Neuron (in vitro differentiated cells): ENCODE measurements at regions not wholly inside any gene's neighbourhood (a gene's known extent, or its start where the extent isn't known, plus 50 kb on each side); places are given as distances from the start of the nearest gene placed in this dataset.

ENCODE experiments used
- H2AFZ ChIP-seq: one replicate; pipeline ENCODE4 v1.6.1; 2013; ENCODE audit warnings: low read depth, mild to moderate bottlenecking, inconsistent platforms, low read length, moderate library complexity
- H3K27me3 ChIP-seq: one replicate; pipeline ENCODE4 v1.6.1; 2013; ENCODE audit warnings: low read length; ENCODE audit not compliant: insufficient read depth
- H3K36me3 ChIP-seq: one replicate; pipeline ENCODE4 v1.6.1; 2013; ENCODE audit warnings: low read length; ENCODE audit not compliant: insufficient read depth
- H3K4me1 ChIP-seq: one replicate; pipeline ENCODE4 v1.6.1; 2013; ENCODE audit warnings: low read length; ENCODE audit not compliant: insufficient read depth
- H3K4me3 ChIP-seq: 2 replicates; pipeline ENCODE4 v1.5.1; 2013; ENCODE audit warnings: mild to moderate bottlenecking, low read length, moderate library complexity
- H3K9me3 ChIP-seq: one replicate; pipeline ENCODE4 v1.6.1; 2013; ENCODE audit warnings: low read length

- Histone ChIP-seq H3K27me3 (no peaks in the 10 kb centered on the region), H3K36me3 (no peaks in the 10 kb centered on the region), H3K4me3 (no peak overlapping the region), H3K4me1 (peaks cover 3% of the 10 kb centered on the region), H2AFZ (no peak overlapping the region), H3K9me3 (no peaks in the 10 kb centered on the region)
Measured at GRCh38 chr3:161800985-161801559, 304.5 kb downstream of the OTOL1 start.

DNA sequence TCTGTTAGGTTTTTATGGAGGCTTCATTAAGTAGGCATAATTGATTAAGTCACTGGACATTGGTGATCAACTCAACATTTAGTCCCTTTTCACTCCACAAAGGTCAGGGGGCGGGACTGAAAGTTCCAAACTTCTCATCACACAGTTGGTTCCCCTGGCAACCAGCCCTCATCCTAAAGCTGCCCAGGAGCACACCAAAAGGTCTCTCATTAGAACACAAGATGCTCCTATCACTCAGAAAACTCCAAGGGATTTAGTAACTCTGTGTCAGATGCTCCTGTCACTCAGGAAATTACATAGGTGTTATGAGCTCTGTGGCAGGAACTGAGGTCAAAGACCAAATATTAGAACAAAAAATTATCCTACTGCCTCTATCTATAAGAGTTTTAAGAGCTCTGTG, 321.5 kb downstream of the OTOL1 start:
- no peak overlapping the region for H2AFZ ChIP-seq
- no peaks in the 10 kb centered on the region for H3K9me3 ChIP-seq
- no peaks in the 10 kb centered on the region for H3K36me3 ChIP-seq
- H3K27me3 ChIP-seq: no peaks in the 10 kb centered on the region
- no peak overlapping the region for H3K4me3 ChIP-seq
- H3K4me1 ChIP-seq: peaks cover 5% of the 10 kb centered on the region

GRCh38 chr3:161821591-161821990, 325.0 kb downstream of the OTOL1 start:
- Histone ChIP-seq H2AFZ (no peak overlapping the region), H3K4me3 (no peak overlapping the region), H3K36me3 (no peaks in the 10 kb centered on the region), H3K4me1 (peaks cover 5% of the 10 kb centered on the region), H3K27me3 (no peaks in the 10 kb centered on the region), H3K9me3 (no peaks in the 10 kb centered on the region)

DNA sequence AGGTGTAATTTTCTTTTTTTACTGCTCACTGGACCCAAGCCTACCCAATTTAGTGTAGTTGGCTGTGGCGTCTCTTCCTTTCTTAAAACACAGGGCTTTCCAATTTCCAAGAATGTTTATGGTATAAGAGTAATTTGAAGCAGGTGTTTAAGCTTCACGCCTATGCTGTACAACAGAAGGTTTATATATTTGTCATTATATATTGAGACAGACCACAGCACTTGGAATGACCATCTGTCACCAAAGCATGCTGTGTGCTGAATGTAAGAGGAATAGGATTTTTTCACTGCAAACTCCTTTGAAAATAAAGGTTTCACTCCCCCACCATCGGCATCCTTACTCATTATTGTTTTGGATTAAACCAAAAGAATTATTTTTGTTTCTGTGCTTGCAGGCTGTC, 325.7 kb downstream of the OTOL1 start:
- Histone ChIP-seq H2AFZ (no peak overlapping the region), H3K27me3 (no peaks in the 10 kb centered on the region), H3K9me3 (no peaks in the 10 kb centered on the region), H3K36me3 (no peaks in the 10 kb centered on the region), H3K4me3 (no peak overlapping the region), H3K4me1 (peaks cover 5% of the 10 kb centered on the region)

DNA sequence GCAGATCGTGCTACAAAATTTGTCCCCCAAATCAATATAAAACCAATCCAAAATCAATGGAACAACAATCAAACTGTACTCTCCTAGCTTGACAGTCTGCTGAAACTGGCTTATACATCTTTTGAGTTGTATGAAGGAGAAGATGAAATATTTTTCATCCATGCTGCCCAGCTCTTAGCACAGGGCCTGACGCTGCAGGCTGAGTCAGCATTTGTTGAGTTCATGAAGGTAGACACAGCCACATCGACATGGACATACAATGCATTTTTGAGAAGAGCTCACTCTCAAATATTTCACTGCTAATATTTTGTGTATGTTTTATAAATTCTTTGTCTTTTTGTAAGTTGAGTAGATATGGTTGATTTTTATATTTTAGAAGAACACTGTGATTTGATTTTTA, 327.3 kb downstream of the OTOL1 start:
- Histone ChIP-seq H3K27me3 (no peaks in the 10 kb centered on the region), H3K9me3 (no peaks in the 10 kb centered on the region), H3K36me3 (no peaks in the 10 kb centered on the region), H3K4me1 (peaks cover 5% of the 10 kb centered on the region), H2AFZ (no peak overlapping the region), H3K4me3 (no peak overlapping the region)

DNA sequence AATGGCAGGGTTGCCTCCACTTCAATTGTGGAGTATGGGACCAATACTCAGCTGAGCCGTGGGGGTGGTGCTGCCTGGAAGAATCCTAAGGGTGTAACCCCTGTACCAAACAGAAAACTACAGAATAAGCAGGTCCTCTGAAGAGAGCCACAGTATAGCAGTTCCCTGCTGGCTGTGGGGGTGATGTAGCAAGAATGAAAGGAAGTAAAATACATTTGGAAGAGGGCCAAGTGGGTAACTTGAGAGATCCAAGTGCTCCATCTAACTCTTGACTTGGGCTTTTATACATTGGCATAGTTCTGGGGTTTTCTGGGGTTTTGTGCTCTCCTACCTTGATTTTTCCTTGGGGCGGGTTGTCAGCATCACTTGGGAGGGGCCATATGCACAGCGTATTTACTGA, 341.4 kb downstream of the OTOL1 start:
- no peaks in the 10 kb centered on the region for H3K36me3 ChIP-seq
- H3K27me3 ChIP-seq: no peaks in the 10 kb centered on the region
- no peaks in the 10 kb centered on the region for H3K4me1 ChIP-seq
- no peak overlapping the region for H3K4me3 ChIP-seq
- H3K9me3 ChIP-seq: no peaks in the 10 kb centered on the region
- no peak overlapping the region for H2AFZ ChIP-seq

DNA sequence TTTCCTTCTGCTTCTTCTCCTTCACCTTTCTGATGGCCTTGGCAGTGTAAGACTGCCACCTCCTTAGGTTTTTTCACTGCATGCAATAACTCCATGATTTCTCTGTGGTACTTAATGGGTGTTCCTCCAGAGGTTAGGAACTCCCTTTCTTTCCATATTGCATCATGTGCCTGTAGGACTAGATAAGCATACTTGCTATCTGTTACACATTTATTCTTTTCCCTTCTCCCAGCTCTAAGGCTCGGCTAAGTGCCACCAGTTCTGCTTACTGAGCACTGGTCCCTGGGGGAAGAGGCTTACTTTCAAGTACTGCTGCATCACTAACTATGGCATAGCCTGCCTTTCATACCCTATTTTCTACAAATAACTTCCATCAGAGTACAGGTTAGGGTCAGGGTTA, 351.8 kb downstream of the OTOL1 start:
- Histone ChIP-seq H3K27me3 (no peaks in the 10 kb centered on the region), H3K4me3 (no peak overlapping the region), H3K36me3 (no peaks in the 10 kb centered on the region), H2AFZ (no peak overlapping the region), H3K9me3 (no peaks in the 10 kb centered on the region), H3K4me1 (no peaks in the 10 kb centered on the region)

DNA sequence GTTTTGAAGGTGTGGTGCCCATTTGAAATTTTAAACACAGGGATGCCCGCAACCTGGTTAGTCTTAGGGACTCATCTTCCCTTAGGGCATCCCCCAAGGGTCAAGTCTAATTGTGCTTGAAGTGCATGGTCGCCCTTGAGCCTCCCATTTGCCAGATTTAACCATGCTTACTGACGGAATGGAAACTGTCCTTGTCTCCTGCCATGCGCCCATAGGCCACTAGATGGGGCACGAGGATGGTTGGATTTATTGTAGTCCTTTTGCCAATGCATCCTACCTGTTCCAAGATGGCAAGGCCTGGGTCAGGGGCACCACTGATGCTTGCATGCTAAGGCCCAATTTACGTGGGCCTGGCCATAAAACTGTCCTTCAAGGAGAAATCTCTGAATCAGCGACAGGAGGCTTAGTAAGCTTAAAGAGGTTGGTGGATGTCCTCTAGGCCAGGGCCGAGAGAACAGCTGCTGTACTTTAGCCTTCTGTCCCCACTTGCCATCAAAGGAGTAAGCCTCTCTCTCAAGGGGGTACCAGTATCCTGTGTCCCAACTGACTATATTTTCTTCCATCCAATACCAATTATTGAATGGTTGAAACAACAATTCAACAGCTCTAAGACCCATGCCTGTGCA, 355.4 kb downstream of the OTOL1 start:
- Histone ChIP-seq H3K4me3 (no peak overlapping the region), H3K9me3 (no peaks in the 10 kb centered on the region), H3K4me1 (no peaks in the 10 kb centered on the region), H3K27me3 (no peaks in the 10 kb centered on the region), H3K36me3 (no peaks in the 10 kb centered on the region), H2AFZ (no peak overlapping the region)

DNA sequence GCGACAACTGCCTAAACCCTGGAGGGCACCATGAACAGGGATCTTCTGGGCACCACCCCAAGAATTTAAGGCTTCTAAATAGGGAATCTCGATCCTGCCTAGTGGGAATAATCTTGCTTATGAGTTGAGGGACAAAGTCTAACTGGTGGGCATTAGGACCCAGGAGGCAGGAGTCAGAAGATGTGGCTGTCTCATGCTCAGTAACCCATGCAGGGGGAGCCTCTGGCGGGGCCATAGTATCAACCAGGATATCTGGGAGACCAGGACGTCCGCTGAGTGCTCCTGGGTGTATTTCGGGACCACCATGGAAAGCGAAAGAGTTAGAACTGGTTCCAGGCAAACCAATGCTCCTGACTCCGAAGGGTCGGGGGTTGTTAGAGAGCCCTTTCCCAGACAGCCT, 356.1 kb downstream of the OTOL1 start:
- H3K4me3 ChIP-seq: no peak overlapping the region
- no peaks in the 10 kb centered on the region for H3K9me3 ChIP-seq
- no peaks in the 10 kb centered on the region for H3K36me3 ChIP-seq
- H2AFZ ChIP-seq: no peak overlapping the region
- H3K4me1 ChIP-seq: no peaks in the 10 kb centered on the region
- no peaks in the 10 kb centered on the region for H3K27me3 ChIP-seq

DNA sequence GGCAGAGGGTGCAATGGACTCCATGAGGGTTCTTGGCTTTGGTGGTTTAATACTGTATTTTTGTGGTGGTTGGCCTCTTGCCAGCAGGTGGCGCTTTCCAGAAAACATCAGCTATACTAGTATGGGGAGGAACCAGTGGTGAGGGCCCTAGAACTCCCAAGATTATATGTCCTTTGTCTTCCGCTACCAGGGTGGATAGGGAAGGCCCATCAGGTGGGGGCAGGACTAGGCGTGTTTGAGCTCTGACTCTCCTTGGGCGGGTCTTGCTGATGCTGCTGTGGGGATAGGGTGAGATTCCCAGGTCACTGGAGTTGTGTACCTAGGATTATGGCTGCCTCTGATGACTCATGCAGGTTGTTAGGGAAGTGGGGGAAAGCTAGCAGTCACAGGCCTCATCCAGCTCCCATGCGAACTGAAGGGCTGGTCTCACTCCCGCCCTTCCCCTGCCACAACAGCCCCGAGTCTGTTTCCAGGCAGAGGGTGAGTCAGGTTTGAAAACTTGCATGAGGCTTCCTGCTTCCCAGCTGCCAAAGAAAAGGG, 357.7 kb downstream of the OTOL1 start:
- H3K4me3 ChIP-seq: no peak overlapping the region
- H3K27me3 ChIP-seq: no peaks in the 10 kb centered on the region
- H3K36me3 ChIP-seq: no peaks in the 10 kb centered on the region
- no peak overlapping the region for H2AFZ ChIP-seq
- H3K9me3 ChIP-seq: no peaks in the 10 kb centered on the region
- H3K4me1 ChIP-seq: no peaks in the 10 kb centered on the region

DNA sequence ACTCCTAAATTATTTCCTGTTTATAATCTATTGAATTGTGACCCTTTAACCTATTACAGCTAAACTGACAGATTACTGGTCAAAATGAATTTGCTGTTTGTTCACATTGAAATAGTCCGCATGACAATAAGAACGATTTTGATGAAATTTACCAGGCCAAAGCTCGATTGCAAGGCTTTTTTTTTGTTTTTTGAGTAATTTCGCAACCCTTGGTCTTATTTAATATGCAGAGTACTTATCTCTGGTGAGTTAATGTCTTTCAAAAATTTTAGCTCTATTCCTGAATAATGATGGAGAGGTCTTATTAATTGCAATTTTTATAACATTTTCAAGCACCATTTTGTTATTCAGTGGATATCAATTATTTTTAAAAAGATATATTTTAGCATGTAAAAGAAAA, 362.4 kb downstream of the OTOL1 start:
- H3K4me3 ChIP-seq: no peak overlapping the region
- no peaks in the 10 kb centered on the region for H3K4me1 ChIP-seq
- no peak overlapping the region for H2AFZ ChIP-seq
- no peaks in the 10 kb centered on the region for H3K36me3 ChIP-seq
- H3K9me3 ChIP-seq: no peaks in the 10 kb centered on the region
- H3K27me3 ChIP-seq: no peaks in the 10 kb centered on the region

- no peaks in the 10 kb centered on the region for H3K9me3 ChIP-seq
- H3K36me3 ChIP-seq: no peaks in the 10 kb centered on the region
- H3K27me3 ChIP-seq: no peaks in the 10 kb centered on the region
- no peak overlapping the region for H2AFZ ChIP-seq
- H3K4me3 ChIP-seq: no peak overlapping the region
- H3K4me1 ChIP-seq: no peaks in the 10 kb centered on the region
Measured at GRCh38 chr3:161859865-161860450, 363.4 kb downstream of the OTOL1 start.

DNA sequence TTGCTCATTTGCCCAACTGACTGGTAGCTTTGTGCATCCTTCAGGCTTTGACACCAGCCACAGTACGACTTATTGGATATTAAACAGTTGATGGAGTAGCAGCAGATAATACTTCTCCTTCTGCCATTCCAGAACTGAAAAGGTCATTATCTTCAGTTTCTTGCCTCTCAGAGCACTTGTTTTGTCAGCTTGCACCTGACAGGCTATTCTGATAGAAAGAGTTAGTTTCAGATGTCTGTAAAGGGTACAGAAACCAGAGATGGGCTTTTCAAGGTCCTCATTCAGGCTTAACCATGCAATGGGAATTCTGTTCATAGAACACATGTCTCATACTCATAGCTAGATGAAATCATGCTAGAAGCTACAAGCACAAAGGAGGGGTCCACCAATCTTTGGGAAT, 367.2 kb downstream of the OTOL1 start:
- Histone ChIP-seq H2AFZ (no peak overlapping the region), H3K9me3 (no peaks in the 10 kb centered on the region), H3K36me3 (no peaks in the 10 kb centered on the region), H3K4me3 (no peak overlapping the region), H3K27me3 (no peaks in the 10 kb centered on the region), H3K4me1 (no peaks in the 10 kb centered on the region)
